Ecto neural progenitor cell (in vitro differentiated cells): ENCODE measurements at regions not wholly inside any gene's neighbourhood (a gene's known extent, or its start where the extent isn't known, plus 50 kb on each side); places are given as distances from the start of the nearest gene placed in this dataset.
"Not testable (repeated sequence)": the region's sequence is repeated elsewhere in the genome, so short reads cannot be mapped to it uniquely, and the experiment has no call there.

ENCODE experiments used
- DNase-seq: peaks from one replicate; pipeline ENCODE4 v3.0.0-alpha.2; 2018; ENCODE audit warnings: low spot score

- DNase-seq: no peak
Observed at GRCh38 chr1:234841710-234842231, 231.8 kb upstream of the IRF2BP2 start.

GRCh38 chr1:234841281-234841680 lies 231.3 kb upstream of the IRF2BP2 start:
- DNase-seq: no peak

GRCh38 chr1:234840843-234841242 lies 230.9 kb upstream of the IRF2BP2 start:
- no peak for DNase-seq

DNA sequence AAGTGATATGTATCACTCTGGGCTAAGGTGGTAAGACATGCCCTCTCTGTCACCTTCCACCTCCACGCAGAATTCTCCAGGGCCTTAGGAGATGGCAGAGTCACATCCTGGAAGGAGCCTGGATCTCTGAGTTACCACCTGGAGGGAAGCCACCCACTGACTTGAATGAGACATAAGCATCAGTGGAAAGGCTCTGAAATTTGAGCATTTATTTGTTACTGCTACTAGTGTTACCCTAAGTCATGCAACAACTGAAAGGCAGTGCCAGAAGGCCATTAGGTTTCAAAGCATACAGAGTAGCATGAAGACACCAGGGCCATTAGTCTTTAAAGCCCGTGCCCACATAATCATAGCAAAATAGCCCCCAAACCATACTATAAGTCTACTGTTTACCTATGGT lies 230.3 kb upstream of the IRF2BP2 start:
- no peak for DNase-seq

- no peak for DNase-seq
Observed at GRCh38 chr1:234839663-234840062, 229.7 kb upstream of the IRF2BP2 start.

DNA sequence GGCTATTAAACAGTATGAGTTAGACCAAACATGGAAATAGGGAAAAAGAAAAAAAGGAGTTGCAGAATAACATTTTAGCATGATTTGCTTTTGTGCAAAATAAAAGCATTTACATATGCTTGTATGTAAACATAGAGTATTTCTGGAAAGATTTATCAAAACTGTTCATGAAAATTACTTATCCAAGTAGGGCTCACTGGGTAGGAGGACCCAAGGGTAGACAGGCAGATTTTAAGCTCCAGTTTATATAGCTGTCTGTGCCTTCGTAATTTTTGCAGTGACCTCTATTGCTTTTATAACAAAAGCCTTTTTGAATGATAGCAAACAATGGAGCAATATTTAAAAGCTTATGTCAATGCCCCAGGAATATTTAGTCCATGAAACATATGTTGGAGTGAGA lies 228.8 kb upstream of the IRF2BP2 start:
- DNase-seq: no peak

- DNase-seq: no peak
Observed at GRCh38 chr1:234838182-234838581, 228.2 kb upstream of the IRF2BP2 start.

GRCh38 chr1:234837713-234838112 lies 227.7 kb upstream of the IRF2BP2 start:
- no peak for DNase-seq

GRCh38 chr1:234836776-234837357 lies 226.9 kb upstream of the IRF2BP2 start:
- DNase-seq: no peak

- DNase-seq: no peak
Observed at GRCh38 chr1:234836045-234836681, 226.2 kb upstream of the IRF2BP2 start.

- no peak for DNase-seq
Observed at GRCh38 chr1:234835239-234835638, 225.3 kb upstream of the IRF2BP2 start.

GRCh38 chr1:234833646-234834045 lies 223.7 kb upstream of the IRF2BP2 start:
- DNase-seq: no peak

DNA sequence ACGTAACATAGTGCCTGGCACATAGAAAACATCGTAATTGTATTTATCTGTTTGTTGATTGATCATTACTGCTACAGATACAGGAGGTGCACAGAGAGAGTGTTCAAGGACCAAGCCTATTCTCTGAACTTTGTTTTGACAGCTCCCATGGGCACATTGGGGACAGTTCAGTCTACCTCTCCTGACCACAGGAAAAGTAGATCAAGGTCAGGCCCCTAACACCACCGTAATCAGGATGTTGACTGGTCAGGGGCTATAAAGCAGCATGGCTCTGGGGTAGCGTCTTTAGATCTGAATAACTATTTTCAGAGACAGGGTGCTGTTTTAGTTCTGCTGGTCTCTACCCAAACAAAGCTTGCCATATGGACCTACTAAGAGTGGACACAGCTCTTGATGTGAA lies 223.1 kb upstream of the IRF2BP2 start:
- DNase-seq: no peak

DNA sequence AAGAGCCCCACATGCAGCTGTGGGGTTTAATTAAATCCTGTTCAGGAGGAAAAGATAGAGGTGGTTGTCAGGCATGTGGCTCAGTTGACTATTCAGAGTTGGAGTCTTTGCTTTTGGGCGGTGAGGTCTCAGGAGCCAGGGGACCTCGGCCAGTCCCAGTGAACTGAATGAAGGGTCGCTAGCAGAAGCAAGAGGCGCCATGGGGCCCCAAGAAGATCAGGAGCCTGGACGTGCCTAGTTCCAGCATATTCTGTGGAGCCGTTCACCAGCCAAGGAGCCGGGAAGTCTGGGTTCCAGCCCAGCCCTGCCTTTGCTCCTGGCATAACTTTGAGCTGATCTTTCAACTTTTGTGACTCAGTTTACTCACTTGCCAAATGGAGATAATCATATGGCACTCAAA lies 217.7 kb upstream of the IRF2BP2 start:
- DNase-seq: no peak

- DNase-seq: no peak
Observed at GRCh38 chr1:234827181-234827580, 217.2 kb upstream of the IRF2BP2 start.

DNA sequence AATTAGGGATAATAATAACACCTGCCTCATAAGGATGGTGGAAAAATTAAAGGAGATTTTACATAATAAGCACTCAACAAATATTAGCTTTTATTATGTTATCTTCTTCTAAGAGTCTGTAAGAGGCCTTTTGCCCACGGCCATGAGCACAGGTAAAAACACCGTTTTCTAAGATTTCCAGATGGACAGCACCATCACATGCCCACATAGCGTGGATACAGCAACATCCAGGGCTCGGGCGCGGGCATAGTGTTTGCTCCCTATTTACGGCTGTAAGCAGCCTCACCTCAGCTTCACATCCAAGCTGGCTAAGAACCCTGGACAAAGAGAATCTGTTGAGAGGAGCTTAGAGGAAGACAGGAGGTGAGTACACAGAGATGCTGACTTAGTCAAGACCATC lies 216.4 kb upstream of the IRF2BP2 start:
- DNase-seq: no peak

DNA sequence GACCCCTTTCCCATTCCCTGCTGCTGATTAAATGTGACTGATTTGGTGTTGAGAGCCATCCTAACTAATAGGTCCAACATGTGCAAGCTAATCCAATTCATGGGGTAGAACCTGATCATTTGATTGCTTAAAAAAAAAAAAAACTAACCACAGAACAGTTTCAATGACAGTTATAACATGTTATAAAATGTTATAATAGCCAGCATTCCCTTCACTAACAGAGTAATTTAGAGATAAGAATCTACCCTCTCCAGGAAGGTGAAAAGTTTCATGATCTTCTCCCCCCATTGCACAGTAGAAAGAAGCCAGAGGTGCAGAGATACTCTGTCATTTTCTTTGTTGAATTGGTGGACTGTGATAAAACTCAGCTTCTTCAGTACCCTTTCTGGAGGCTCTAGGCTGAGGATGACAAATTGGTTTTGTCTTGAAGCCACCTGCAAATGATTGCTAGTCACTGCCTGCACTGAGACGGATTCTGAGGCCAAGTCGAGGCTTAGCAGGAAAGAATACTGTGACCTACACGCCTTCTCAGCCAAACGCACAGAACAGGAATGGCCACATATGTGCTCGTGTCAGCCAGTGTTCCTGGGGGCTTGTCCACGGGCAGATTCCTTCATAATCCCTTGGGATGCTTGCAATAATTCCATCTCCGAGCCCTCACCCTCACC lies 215.7 kb upstream of the IRF2BP2 start:
- DNase-seq: no peak

- not testable (repeated sequence) for DNase-seq
Observed at GRCh38 chr1:234824836-234825235, 214.9 kb upstream of the IRF2BP2 start.

- DNase-seq: no peak
Observed at GRCh38 chr1:234823191-234824176, 213.5 kb upstream of the IRF2BP2 start.

- no peak for DNase-seq
Observed at GRCh38 chr1:234821840-234822239, 211.9 kb upstream of the IRF2BP2 start.

DNA sequence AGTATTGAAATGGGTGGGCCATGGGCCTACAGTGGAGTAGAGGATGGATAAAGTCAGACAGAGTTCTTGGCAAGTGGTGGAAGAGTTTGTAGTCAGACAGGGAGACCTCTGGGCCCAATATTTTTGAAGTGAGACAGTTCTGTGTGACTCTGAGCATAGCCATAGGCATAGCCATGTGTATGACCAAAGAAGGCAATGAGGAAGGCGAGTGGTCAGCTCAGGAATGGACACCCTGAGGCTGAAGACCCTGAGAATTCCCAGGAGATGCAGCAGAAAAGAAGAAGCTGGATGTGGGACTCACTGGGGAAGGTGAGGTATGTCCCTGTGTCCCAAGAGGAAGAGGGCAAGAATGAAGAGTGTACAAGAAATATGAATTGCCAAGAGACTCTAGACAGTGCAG lies 210.6 kb upstream of the IRF2BP2 start:
- DNase-seq: no peak

GRCh38 chr1:234819845-234820244 lies 209.9 kb upstream of the IRF2BP2 start:
- DNase-seq: not testable (repeated sequence)
